ENCODE measurements at regions not wholly inside any gene's neighbourhood (a gene's known extent, or its start where the extent isn't known, plus 50 kb on each side); places are given as distances from the start of the nearest gene placed in this dataset.
"Not testable (repeated sequence)": the region's sequence is repeated elsewhere in the genome, so short reads cannot be mapped to it uniquely, and the experiment has no call there.

DNA sequence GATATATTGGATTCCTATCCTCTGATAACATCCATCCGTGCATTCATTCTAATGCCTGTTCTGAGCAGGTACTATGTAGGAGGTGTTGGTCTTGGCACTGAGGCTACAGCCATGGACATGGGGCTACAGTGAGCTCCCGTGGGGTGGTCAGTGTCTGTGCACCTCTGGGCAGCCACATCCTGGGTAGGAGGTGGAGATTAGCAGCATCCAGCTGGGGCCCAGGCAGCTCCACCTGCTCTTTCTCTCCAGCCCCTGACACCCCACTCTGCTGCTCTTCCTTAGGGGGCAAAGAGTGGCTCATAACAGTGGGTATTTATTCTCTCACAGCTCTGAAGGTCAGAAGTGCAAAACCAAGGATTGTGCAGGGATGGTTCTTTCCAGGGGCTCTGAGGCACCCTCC is 292.0 kb upstream of the SFSWAP start:
- no peak for DNase-seq (ENCODE audit: low read depth)

- DNase-seq (ENCODE audit: low read depth): no peak
These were observed 289.9 kb upstream of the SFSWAP start for GRCh38 chr12:131420867-131421447.

- DNase-seq (ENCODE audit: low read depth): no peak
These were observed 289.2 kb upstream of the SFSWAP start for GRCh38 chr12:131421509-131422186.

DNA sequence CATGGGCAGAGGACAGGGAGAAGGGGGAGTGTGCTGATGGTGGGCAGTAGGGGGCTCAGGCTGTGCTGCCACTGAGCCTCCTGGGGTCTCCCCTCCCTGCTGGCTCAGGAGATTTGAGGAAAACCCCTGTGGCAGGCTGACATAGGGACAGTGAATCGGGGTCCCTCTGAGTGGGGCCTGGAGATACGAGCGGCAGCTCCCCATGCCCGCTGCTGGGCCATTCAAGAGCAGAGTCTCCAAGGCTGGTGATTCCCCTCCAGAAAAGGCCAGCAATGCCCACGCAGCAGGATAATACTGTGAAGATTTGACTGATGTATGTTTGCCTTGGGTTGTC is 288.7 kb upstream of the SFSWAP start:
- no peak for DNase-seq (ENCODE audit: low read depth)

GRCh38 chr12:131422744-131423143 is 288.1 kb upstream of the SFSWAP start:
- no peak for DNase-seq (ENCODE audit: low read depth)

DNA sequence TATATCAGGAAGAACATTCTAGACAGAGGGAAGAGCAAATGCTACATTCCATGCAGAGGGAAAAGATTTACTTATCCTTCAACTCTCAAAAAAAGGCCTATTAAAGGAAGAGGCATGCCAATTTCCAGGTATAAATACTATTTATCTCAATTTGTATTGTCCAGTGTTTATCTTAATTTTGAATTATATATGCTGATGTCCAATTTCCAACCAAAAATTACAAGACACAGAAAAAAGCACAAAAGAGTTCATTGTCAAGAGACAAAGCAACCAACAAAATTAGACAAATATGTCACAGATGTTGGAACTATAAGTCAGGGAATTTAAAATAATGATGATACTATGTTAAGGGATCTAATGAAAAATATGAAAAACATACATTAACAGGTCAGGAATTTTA is 286.6 kb upstream of the SFSWAP start:
- DNase-seq (ENCODE audit: low read depth): no peak

DNA sequence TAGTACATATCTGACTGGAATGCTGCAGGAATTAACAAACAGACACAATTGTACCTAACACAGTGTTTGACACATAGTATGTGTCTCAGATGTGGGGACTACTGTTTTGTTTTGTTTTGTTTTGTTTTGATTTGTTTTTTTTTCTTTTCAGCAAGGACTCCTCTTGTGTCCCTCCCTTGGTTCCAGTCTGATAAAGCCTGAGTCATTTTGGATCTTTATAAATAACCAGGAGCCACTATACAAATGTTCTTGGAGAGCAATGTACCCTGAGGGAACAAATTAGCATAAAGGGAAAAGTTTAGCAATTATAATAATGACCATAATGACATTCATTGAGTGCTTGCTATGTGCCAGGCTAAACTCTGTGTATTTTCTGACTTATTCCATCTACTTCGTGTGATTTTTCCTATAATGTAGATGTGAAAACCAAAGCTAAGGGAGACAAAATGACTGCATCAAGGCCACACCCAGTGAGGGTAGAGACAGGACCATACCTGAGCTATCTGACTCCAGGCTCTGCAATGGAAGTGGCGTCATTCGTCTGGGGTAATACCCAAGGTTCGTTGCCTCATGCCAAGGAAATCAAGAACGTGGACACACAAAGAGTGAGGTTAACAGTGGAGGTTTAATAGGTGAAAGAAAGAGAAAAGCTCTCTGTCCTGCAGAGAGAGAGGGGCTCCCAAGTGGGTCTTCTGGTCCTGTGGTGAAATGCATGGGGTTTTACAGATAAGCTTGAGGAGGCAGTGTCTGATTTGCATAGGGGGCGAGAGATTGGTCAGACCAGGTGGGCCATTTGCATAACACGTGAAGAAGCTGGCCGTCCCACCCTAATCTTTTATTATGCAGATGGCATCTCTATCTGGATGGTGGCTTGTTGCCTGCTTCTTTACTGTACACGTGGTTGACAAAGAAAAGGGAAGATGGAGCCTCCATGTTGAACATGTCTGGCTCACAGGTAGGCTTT is 285.5 kb upstream of the SFSWAP start:
- no peak for DNase-seq (ENCODE audit: low read depth)

DNA sequence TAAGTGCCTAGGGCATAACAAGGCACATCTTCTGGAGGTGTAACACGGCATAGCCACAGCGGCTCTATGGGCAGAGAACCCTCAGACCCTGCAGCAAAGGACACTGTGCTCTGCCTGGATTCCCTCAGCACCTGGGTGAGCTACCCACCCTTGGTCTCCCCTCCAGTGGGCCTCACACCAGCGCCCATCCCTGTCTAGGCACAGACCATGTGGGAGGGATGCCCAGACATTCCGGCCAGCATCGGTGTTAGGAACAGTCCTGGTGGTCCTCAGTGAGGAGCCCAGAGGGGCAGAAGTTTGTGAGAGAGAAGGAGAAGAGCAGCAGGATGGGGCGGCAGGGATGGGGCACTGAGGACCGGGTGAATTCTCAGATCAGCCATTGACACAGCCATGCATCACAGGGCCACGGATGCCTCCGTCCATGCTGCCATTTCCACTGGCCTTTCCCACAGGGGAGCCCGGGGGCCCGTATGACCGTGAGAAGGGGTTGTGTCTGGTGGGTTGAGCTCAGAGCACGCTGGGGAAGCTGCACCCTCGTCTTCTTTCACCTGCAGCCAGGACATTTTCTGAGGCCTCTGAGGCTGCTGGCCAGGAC is 282.7 kb upstream of the SFSWAP start:
- DNase-seq (ENCODE audit: low read depth): no peak

- DNase-seq (ENCODE audit: low read depth): not testable (repeated sequence)
These were observed 281.7 kb upstream of the SFSWAP start for GRCh38 chr12:131429221-131429620.

GRCh38 chr12:131429697-131430096 is 281.2 kb upstream of the SFSWAP start:
- not testable (repeated sequence) for DNase-seq (ENCODE audit: low read depth)

- DNase-seq (ENCODE audit: low read depth): no peak
These were observed 280.6 kb upstream of the SFSWAP start for GRCh38 chr12:131430158-131430742.

DNA sequence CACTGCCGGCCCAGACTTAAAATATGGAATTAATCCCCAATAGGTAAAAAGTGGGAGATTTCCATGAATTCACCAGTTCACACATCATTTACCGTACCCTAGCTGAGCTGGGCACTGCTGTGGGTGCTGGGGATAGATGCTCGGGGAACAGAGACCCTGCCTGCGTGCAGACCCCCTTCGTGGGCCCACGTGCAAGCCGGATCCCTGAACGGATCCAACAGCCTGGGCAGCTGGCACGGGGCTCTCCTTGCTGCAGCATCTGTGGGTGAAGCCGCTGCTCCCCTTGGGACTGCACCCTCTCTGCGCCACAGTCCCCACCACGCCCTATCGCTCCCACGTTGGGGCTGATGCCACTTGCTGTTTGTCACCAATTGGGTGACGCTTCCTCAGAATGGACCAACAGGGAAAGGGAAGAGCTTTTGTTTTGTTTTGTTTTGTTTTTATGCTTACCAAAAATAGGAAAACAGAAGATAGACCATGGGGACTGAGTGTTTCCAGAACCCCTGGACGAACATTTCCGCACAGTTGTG is 279.7 kb upstream of the SFSWAP start:
- DNase-seq (ENCODE audit: low read depth): not testable (repeated sequence)

- no peak for DNase-seq (ENCODE audit: low read depth)
These were observed 278.2 kb upstream of the SFSWAP start for GRCh38 chr12:131432532-131433260.

- DNase-seq (ENCODE audit: low read depth): no peak
These were observed 276.4 kb upstream of the SFSWAP start for GRCh38 chr12:131434208-131435125.

- DNase-seq (ENCODE audit: low read depth): no peak
These were observed 273.8 kb upstream of the SFSWAP start for GRCh38 chr12:131436922-131437705.

- no peak for DNase-seq (ENCODE audit: low read depth)
These were observed 273.0 kb upstream of the SFSWAP start for GRCh38 chr12:131437706-131438492.

DNA sequence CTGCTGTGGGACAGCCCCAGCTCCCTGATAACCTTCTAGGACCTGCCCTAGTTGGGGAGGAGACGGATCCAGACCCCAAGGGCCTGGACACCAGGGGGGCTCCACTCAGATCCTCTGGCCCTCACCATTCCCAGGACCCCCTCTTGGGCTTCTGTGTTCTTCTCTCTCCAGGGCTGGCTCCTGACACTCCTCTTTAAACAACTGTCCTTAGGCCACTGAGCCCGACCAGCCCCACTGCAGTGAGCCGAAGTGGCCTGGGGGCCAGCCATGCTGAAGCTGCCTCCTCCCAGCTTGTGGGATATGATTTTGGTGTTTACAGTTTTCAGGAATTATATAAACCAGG is 272.4 kb upstream of the SFSWAP start:
- DNase-seq (ENCODE audit: low read depth): not testable (repeated sequence)

DNA sequence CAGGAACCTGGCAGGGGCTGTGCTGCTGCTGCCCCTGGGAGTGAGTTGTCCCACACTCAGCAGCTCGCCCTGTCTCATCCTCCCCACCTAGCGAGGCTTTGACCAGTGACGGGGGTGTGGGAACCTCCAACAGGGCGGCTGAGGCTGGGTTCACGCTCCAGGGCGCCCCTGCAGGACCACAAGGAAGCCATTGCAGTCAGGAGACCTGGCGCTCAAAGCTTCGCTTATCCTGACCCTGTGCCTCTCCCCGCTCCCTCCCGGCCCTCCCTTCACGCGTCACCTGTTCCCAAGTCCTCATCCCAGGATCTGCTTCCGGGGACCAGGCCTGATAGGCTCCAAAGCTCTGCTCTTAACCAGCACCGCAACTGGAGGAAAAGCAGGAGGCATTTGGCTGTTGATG is 272.0 kb upstream of the SFSWAP start:
- no peak for DNase-seq (ENCODE audit: low read depth)

DNA sequence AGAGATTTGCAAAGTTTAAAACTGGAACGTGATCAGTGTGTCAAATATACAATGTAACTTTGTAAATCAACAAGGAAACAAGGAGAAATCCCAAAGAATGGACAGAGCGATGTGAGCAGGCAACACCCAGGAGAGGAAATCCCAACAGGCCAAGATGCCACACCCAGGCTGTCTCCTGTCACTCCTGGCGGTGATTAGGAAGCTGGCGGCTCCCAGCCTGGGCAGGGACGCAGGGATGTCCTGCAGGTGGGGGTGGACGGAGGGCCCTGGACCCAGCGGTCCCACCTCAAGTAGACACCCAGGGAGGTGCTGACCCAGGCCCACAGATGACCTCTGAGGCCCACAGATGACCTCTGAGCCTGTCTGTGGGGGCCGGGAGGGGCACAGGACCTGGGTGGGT is 271.1 kb upstream of the SFSWAP start:
- DNase-seq (ENCODE audit: low read depth): not testable (repeated sequence)
